HepG2 (cell line): ENCODE measurements at regions not wholly inside any gene's neighbourhood (a gene's known extent, or its start where the extent isn't known, plus 50 kb on each side); places are given as distances from the start of the nearest gene placed in this dataset.
"Not testable (repeated sequence)": the region's sequence is repeated elsewhere in the genome, so short reads cannot be mapped to it uniquely, and the experiment has no call there.

ENCODE experiments used
- CEBPB ChIP-seq: IDR thresholded peaks from 2 replicates; pipeline ENCODE4 v1.6.1; 2011; ENCODE audit warnings: low read depth, low read length, improper control_type of control experiment, borderline replicate concordance
- EHMT2 ChIP-seq: fragments of 200-600 bp; sonication (generic); IDR thresholded peaks from 2 replicates; pipeline ENCODE4 v1.7.0; 2017; ENCODE audit warnings: antibody characterized with exemption, low read depth, low read length, borderline replicate concordance
- HOXD1 ChIP-seq: sonication (generic); formaldehyde crosslinking; IDR thresholded peaks from 2 replicates; pipeline ENCODE4 v1.5.0; 2020; ENCODE audit warnings: missing genetic modification reagents
- MTA1 ChIP-seq: sonication (generic); formaldehyde crosslinking; IDR thresholded peaks from 2 replicates; pipeline ENCODE4 v1.4.0; 2020; ENCODE audit warnings: missing genetic modification reagents, mild to moderate bottlenecking, borderline replicate concordance
- POLR2AphosphoS2 ChIP-seq: IDR thresholded peaks from 2 replicates; pipeline ENCODE4 v1.6.1; 2011; ENCODE audit warnings: low read depth, low read length, improper control_type of control experiment
- SMAD1 ChIP-seq: sonication (generic); formaldehyde crosslinking; IDR thresholded peaks from 2 replicates; pipeline ENCODE4 v1.4.0; 2020; ENCODE audit warnings: missing genetic modification reagents, low read depth, mild to moderate bottlenecking, borderline replicate concordance
- SP2 ChIP-seq: sonication (generic); formaldehyde crosslinking; IDR thresholded peaks from 2 replicates; pipeline ENCODE4 v1.5.1; 2020; ENCODE audit warnings: mild to moderate bottlenecking, missing genetic modification reagents
- SYNCRIP ChIP-seq: fragments of 200-400 bp; formaldehyde crosslinking; IDR thresholded peaks from 2 replicates; pipeline ENCODE4 v1.6.1; 2018; ENCODE audit warnings: mild to moderate bottlenecking, low read depth, low read length; ENCODE audit not compliant: insufficient read depth
- ZMYM2 ChIP-seq: sonication (generic); formaldehyde crosslinking; IDR thresholded peaks from 2 replicates; pipeline ENCODE4 v1.8.0; 2022; ENCODE audit warnings: mild to moderate bottlenecking, missing genetic modification reagents
- ZNF530 ChIP-seq: sonication (generic); formaldehyde crosslinking; IDR thresholded peaks from 2 replicates; pipeline ENCODE4 v1.5.0; 2020; ENCODE audit warnings: low read depth, mild to moderate bottlenecking, missing genetic modification reagents
- ZNF616 ChIP-seq: sonication (generic); formaldehyde crosslinking; IDR thresholded peaks from 2 replicates; pipeline ENCODE4 v1.5.0; 2020; ENCODE audit warnings: low read depth, mild to moderate bottlenecking, missing genetic modification reagents
- ZSCAN30 ChIP-seq: sonication (generic); formaldehyde crosslinking; IDR thresholded peaks from 2 replicates; pipeline ENCODE4 v1.5.0; 2020; ENCODE audit warnings: mild to moderate bottlenecking, missing genetic modification reagents
- TF ChIP-seq, protein P1 (sequence below): IDR thresholded peaks from 2 replicates; pipeline ENCODE4 v1.6.1; 2016; ENCODE audit warnings: missing compliant biosample characterization, missing genetic modification reagents, borderline replicate concordance
- TF ChIP-seq, protein P2 (sequence below): sonication (generic); formaldehyde crosslinking; IDR thresholded peaks from 2 replicates; pipeline ENCODE4 v1.5.0; 2020; ENCODE audit warnings: mild to moderate bottlenecking, missing genetic modification reagents, moderate library complexity

DNA sequence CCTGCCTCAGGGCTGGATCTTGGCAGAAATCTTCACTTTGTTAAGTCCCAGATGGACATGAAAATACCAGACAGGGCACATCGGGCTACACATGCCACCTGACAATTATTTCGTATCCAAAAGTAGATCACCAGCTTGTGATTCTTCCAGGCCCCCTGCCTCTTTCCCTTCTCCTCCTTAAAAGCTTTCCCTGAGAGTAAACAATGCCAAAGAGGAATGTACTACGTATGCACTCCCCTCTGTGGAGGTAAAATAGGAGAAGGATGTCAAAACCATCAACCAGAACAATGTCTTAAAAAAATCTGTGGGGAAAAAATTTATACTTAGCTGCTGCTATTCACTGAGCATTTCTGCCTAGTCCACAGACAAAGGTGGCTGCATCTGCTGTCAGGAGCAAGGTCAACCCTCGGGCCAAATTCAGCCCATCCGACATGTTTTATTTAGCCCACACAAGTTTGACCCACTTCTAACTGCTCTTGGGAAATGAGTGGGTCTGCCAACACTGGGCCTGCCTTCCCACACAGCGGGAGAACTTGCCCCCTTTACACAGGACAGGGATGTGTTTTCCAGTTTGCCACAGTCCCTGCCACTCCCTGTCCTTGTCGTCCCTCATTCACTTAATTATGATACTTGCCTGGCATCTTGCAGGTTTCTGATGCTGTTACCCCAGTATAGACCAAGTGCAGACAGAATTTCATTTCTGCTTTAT is 74.7 kb upstream of the NBPF26 start:
- TF ChIP-seq ZMYM2 (CRISPR knock-in tag); CEBPB; ZSCAN30 (CRISPR knock-in tag); SMAD1; POLR2AphosphoS2; HOXD1; ZNF530 (CRISPR knock-in tag); EHMT2; ZNF616 (CRISPR knock-in tag); SYNCRIP; MTA1 (CRISPR knock-in tag); SP2 (CRISPR knock-in tag): not testable (repeated sequence)
- TF ChIP-seq, protein P1, sequence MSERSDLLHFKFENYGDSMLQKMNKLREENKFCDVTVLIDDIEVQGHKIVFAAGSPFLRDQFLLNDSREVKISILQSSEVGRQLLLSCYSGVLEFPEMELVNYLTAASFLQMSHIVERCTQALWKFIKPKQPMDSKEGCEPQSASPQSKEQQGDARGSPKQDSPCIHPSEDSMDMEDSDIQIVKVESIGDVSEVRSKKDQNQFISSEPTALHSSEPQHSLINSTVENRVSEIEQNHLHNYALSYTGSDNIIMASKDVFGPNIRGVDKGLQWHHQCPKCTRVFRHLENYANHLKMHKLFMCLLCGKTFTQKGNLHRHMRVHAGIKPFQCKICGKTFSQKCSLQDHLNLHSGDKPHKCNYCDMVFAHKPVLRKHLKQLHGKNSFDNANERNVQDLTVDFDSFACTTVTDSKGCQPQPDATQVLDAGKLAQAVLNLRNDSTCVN (CRISPR knock-in tag): not testable (repeated sequence)
- TF ChIP-seq, protein P2, sequence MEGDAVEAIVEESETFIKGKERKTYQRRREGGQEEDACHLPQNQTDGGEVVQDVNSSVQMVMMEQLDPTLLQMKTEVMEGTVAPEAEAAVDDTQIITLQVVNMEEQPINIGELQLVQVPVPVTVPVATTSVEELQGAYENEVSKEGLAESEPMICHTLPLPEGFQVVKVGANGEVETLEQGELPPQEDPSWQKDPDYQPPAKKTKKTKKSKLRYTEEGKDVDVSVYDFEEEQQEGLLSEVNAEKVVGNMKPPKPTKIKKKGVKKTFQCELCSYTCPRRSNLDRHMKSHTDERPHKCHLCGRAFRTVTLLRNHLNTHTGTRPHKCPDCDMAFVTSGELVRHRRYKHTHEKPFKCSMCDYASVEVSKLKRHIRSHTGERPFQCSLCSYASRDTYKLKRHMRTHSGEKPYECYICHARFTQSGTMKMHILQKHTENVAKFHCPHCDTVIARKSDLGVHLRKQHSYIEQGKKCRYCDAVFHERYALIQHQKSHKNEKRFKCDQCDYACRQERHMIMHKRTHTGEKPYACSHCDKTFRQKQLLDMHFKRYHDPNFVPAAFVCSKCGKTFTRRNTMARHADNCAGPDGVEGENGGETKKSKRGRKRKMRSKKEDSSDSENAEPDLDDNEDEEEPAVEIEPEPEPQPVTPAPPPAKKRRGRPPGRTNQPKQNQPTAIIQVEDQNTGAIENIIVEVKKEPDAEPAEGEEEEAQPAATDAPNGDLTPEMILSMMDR (CRISPR knock-in tag): not testable (repeated sequence)
